SK-N-SH treated with all-trans-retinoic acid at 6 μM for 48 hours (cell line): ENCODE measurements at regions not wholly inside any gene's neighbourhood (a gene's known extent, or its start where the extent isn't known, plus 50 kb on each side); places are given as distances from the start of the nearest gene placed in this dataset.

Experiments used
- ATAC-seq: fragments of 200-7000 bp; cut with Tn5 transposase; 3 replicates; pipeline ENCODE4 v1.9.1; 2020; ENCODE audit warnings: mild to moderate bottlenecking, moderate library complexity
- ARNTL ChIP-seq: fragments of 450-650 bp; formaldehyde crosslinking; IDR thresholded peaks from 2 replicates; pipeline ENCODE4 v1.5.0; 2020; ENCODE audit warnings: low read depth, mild to moderate bottlenecking, moderate library complexity, borderline replicate concordance
- BACH2 ChIP-seq: fragments of 250-450 bp; sonication (Bioruptor Pico); IDR thresholded peaks from 2 replicates; pipeline ENCODE4 v1.9.0; 2021; ENCODE audit warnings: mild to moderate bottlenecking, borderline replicate concordance
- CREB5 ChIP-seq: fragments of 250-450 bp; sonication (Bioruptor Pico); IDR thresholded peaks from 2 replicates; pipeline ENCODE4 v1.5.1; 2020; ENCODE audit warnings: low read depth, mild to moderate bottlenecking, moderate library complexity
- CSDC2 ChIP-seq: fragments of 250-450 bp; sonication (Bioruptor Pico); IDR thresholded peaks from 2 replicates; pipeline ENCODE4 v1.5.0; 2020; ENCODE audit warnings: mild to moderate bottlenecking, moderate library complexity
- CSRNP3 ChIP-seq: fragments of 250-450 bp; sonication (Bioruptor Pico); IDR thresholded peaks from 2 replicates; pipeline ENCODE4 v1.5.1; 2021; ENCODE audit warnings: mild to moderate bottlenecking, moderate library complexity
- ESRRG ChIP-seq: fragments of 250-450 bp; sonication (Bioruptor Pico); IDR thresholded peaks from 2 replicates; pipeline ENCODE4 v1.6.1; 2021; ENCODE audit warnings: mild to moderate bottlenecking
- OSR1 ChIP-seq: fragments of 250-450 bp; sonication (Bioruptor Pico); IDR thresholded peaks from 2 replicates; pipeline ENCODE4 v1.8.0; 2022; ENCODE audit warnings: moderate library complexity, mild to moderate bottlenecking, inconsistent platforms
- PATZ1 ChIP-seq: fragments of 250-450 bp; sonication (Bioruptor Pico); IDR thresholded peaks from 2 replicates; pipeline ENCODE4 v1.8.0; 2020; ENCODE audit warnings: mild to moderate bottlenecking, moderate library complexity, borderline replicate concordance
- POU6F1 ChIP-seq: fragments of 250-450 bp; sonication (Bioruptor Pico); IDR thresholded peaks from 2 replicates; pipeline ENCODE4 v1.8.0; 2021; ENCODE audit warnings: low read depth, mild to moderate bottlenecking, moderate library complexity, borderline replicate concordance
- PPARA ChIP-seq: fragments of 250-450 bp; sonication (Bioruptor Pico); IDR thresholded peaks from 2 replicates; pipeline ENCODE4 v1.5.0; 2020; ENCODE audit warnings: mild to moderate bottlenecking, borderline replicate concordance
- RARB ChIP-seq: fragments of 250-450 bp; sonication (Bioruptor Pico); IDR thresholded peaks from 2 replicates; pipeline ENCODE4 v1.8.0; 2021; ENCODE audit warnings: mild to moderate bottlenecking, moderate library complexity
- SNAI2 ChIP-seq: fragments of 250-450 bp; sonication (Bioruptor Pico); IDR thresholded peaks from 2 replicates; pipeline ENCODE4 v1.5.0; 2020; ENCODE audit warnings: mild to moderate bottlenecking, moderate library complexity
- TCF4 ChIP-seq: fragments of 250-450 bp; sonication (Bioruptor Pico); IDR thresholded peaks from 2 replicates; pipeline ENCODE4 v1.8.0; 2021; ENCODE audit warnings: mild to moderate bottlenecking, moderate library complexity, borderline replicate concordance
- TOX ChIP-seq: fragments of 250-450 bp; sonication (Bioruptor Pico); IDR thresholded peaks from 2 replicates; pipeline ENCODE4 v1.8.0; 2021; ENCODE audit warnings: mild to moderate bottlenecking, moderate library complexity, borderline replicate concordance
- ZC3H10 ChIP-seq: fragments of 250-450 bp; sonication (Bioruptor Pico); IDR thresholded peaks from 2 replicates; pipeline ENCODE4 v1.5.1; 2021; ENCODE audit warnings: mild to moderate bottlenecking, moderate library complexity
- ZFP3 ChIP-seq: fragments of 250-450 bp; sonication (Bioruptor Pico); IDR thresholded peaks from 2 replicates; pipeline ENCODE4 v1.5.0; 2020; ENCODE audit warnings: mild to moderate bottlenecking, moderate library complexity
- ZFP30 ChIP-seq: fragments of 450-650 bp; formaldehyde crosslinking; IDR thresholded peaks from 2 replicates; pipeline ENCODE4 v1.5.0; 2022; ENCODE audit warnings: mild to moderate bottlenecking, moderate library complexity
- ZNF565 ChIP-seq: fragments of 450-650 bp; formaldehyde crosslinking; conservative IDR thresholded peaks from 2 replicates; pipeline ENCODE4 v1.5.0; 2020; ENCODE audit warnings: low read depth, mild to moderate bottlenecking, moderate library complexity
- ZNF70 ChIP-seq: fragments of 450-650 bp; formaldehyde crosslinking; IDR thresholded peaks from 2 replicates; pipeline ENCODE4 v1.5.0; 2020; ENCODE audit warnings: mild to moderate bottlenecking, moderate library complexity

- no peak for TF ChIP-seq CREB5 (CRISPR knock-in tag)
- TF ChIP-seq PATZ1, result no peak
- ATAC-seq, result no peak
Measured at GRCh38 chr16:86879268-86879667, 300.9 kb downstream of the FOXL1 start.

- TF ChIP-seq RARB (CRISPR knock-in tag) (no peak), CREB5 (CRISPR knock-in tag) (no peak), ESRRG (CRISPR knock-in tag) (no peak), TCF4 (CRISPR knock-in tag) (no peak), BACH2 (no peak), ARNTL (no peak), OSR1 (CRISPR knock-in tag) (no peak), ZFP30 (CRISPR knock-in tag) (no peak)
- ATAC-seq, result no peak
Measured at GRCh38 chr16:86880316-86881117, 302.2 kb downstream of the FOXL1 start.

- no peak for ATAC-seq
- no peak for TF ChIP-seq CSRNP3
- TF ChIP-seq ARNTL, result no peak
- no peak for TF ChIP-seq TOX (CRISPR knock-in tag)
- no peak for TF ChIP-seq SNAI2 (CRISPR knock-in tag)
- TF ChIP-seq TCF4 (CRISPR knock-in tag), result no peak
- TF ChIP-seq ESRRG (CRISPR knock-in tag), result no peak
- TF ChIP-seq POU6F1 (CRISPR knock-in tag), result no peak
- TF ChIP-seq PPARA, result no peak
- no peak for TF ChIP-seq CSDC2 (CRISPR knock-in tag)
- no peak for TF ChIP-seq ZC3H10 (CRISPR knock-in tag)
- no peak for TF ChIP-seq PATZ1
- TF ChIP-seq ZFP30 (CRISPR knock-in tag), result no peak
- TF ChIP-seq RARB (CRISPR knock-in tag), result no peak
- TF ChIP-seq OSR1 (CRISPR knock-in tag), result no peak
- TF ChIP-seq ZFP3 (CRISPR knock-in tag), result no peak
- no peak for TF ChIP-seq ZNF70 (CRISPR knock-in tag)
- no peak for TF ChIP-seq BACH2
- no peak for TF ChIP-seq ZNF565
Measured at GRCh38 chr16:86881118-86881510, 302.8 kb downstream of the FOXL1 start.
